ENCODE measurements at regions not wholly inside any gene's neighbourhood (a gene's known extent, or its start where the extent isn't known, plus 50 kb on each side); places are given as distances from the start of the nearest gene placed in this dataset.

DNA sequence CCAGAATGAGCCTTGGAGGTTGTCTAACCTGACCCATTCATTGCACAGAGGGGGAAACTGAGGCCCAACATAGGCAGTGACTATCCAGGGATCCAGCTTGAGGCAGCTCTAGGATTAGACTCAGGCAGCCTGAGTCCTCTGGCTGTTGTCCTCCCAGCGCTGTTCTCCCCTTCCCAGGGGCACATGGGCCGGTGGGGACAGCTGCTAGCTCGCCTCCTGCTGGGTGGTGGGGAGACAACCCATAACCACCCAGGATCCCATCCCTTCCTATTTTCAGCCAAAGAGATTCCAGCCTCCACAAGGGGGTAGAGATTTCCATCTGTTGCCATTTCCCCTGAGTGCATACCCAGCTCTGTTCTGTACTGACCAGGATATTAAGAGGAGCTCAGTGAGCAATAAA lies 145.1 kb upstream of the GPR26 start:
- no peaks in the 10 kb centered on the region for H3K36me3 ChIP-seq (ENCODE audit: control insufficient read depth, insufficient read depth, low read length)
- H3K27me3 ChIP-seq (ENCODE audit: control insufficient read depth, insufficient read depth, low read length) = no peaks in the 10 kb centered on the region
- H3K4me3 ChIP-seq (ENCODE audit: low read depth, low read length) = no peak overlapping the region
- FAIRE-seq = no peak
- TF ChIP-seq CTCF (IDR thresholded peaks at IDR 0.05; ENCODE audit: insufficient read depth, low read length, severe bottlenecking) = no peak
- no peak for DNase-seq (ENCODE audit: low read depth)

DNA sequence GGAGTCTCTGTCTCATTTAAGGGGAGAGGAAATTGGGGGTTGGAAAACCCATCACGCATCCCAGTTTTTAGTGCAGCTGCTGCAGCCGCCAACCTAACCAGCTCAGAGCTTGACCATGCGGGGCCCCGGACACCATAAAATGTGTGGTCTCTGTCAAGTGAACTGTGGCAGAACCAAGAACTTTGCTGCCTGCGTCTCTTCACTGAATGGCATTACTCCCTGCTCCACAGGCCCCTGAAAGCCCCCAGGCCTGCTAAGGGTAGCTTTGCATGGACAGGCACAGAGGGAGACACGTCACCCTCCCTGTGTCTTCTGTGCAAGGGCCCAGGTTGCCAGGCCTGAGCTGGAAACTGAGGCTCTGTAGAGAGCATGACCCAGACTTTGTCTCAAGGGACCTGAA lies 144.6 kb upstream of the GPR26 start:
- H3K4me3 ChIP-seq (ENCODE audit: low read depth, low read length) = no peak overlapping the region
- DNase-seq (ENCODE audit: low read depth) = no peak
- H3K27me3 ChIP-seq (ENCODE audit: control insufficient read depth, insufficient read depth, low read length) = no peaks in the 10 kb centered on the region
- TF ChIP-seq CTCF (IDR thresholded peaks at IDR 0.05; ENCODE audit: insufficient read depth, low read length, severe bottlenecking) = no peak
- H3K36me3 ChIP-seq (ENCODE audit: control insufficient read depth, insufficient read depth, low read length) = no peaks in the 10 kb centered on the region
- no peak for FAIRE-seq

DNA sequence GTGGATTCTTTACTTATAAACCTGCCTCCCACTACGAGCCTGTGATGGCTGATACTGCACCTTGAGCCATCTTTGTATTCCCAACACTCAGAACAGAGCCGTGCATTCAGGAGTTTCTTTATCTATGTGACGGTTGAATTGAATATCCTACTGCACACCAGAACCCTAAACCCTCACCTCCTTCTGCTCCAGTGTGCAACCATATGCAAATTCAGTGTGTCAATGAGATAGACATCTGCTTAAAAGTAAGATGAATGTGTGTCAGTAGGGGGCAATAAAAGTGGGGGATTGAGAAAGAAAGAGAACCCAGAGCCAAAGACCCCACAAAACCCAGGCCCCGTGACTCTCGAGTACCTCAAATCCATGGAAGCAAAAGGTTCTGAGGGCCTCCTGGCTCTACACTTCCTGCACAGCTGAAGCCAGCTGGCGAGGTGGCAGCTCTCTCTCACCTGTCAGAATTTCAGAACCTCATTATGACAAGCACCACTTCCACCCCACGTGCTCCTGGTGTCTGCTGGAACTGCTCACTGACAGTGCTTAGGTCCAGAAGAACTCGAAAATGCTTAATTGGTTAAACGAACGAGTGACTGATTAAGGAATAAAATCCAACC lies 143.3 kb upstream of the GPR26 start:
- FAIRE-seq (no peak), DNase-seq (ENCODE audit: low read depth) (no peak)
- no peaks in the 10 kb centered on the region for H3K27me3 ChIP-seq (ENCODE audit: control insufficient read depth, insufficient read depth, low read length)
- TF ChIP-seq CTCF (IDR thresholded peaks at IDR 0.05; ENCODE audit: insufficient read depth, low read length, severe bottlenecking) = no peak
- no peak overlapping the region for H3K4me3 ChIP-seq (ENCODE audit: low read depth, low read length)
- H3K36me3 ChIP-seq (ENCODE audit: control insufficient read depth, insufficient read depth, low read length) = no peaks in the 10 kb centered on the region

- no peaks in the 10 kb centered on the region for H3K36me3 ChIP-seq (ENCODE audit: control insufficient read depth, insufficient read depth, low read length)
- DNase-seq (ENCODE audit: low read depth) (no peak), FAIRE-seq (no peak)
- TF ChIP-seq CTCF (IDR thresholded peaks at IDR 0.05; ENCODE audit: insufficient read depth, low read length, severe bottlenecking) = no peak
- no peaks in the 10 kb centered on the region for H3K27me3 ChIP-seq (ENCODE audit: control insufficient read depth, insufficient read depth, low read length)
- no peak overlapping the region for H3K4me3 ChIP-seq (ENCODE audit: low read depth, low read length)
Observed at GRCh38 chr10:123523833-123524232, 142.3 kb upstream of the GPR26 start.

DNA sequence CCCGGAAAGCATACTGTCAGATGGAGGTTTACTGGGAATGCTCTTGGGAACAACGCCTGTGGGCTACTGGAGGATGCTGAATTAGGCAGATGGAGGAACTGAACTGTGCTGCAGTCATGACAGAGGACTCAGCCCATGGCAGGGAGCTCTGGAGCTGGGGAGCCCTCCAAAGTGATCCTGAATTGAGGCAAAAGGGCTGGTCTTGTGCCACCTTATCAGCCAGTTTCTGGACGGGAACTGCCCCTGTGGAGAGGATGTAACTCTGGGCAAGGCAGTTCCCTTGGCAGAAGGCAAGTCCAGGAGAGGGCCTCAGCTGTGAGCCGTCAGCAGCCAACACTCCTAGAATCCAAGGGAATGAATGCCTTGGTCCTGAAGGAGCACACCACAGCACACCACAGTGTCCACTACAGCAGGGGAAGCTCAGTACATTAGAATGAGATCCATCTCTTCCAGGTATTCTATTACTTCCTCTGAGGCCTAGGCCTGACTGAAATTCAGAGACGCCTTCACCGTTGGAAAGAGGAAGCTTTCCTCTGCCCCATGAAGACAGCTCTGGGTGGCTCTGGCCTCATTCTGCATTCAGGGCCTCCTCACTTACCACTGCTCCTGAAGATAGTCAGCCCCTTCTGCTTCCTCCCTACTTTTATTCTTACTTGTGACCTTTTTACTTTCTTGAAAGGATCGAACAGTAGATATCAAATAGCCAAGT lies 139.6 kb upstream of the GPR26 start:
- Histone ChIP-seq H3K4me3 (ENCODE audit: low read depth, low read length) (no peak overlapping the region), H3K36me3 (ENCODE audit: control insufficient read depth, insufficient read depth, low read length) (no peaks in the 10 kb centered on the region), H3K27me3 (ENCODE audit: control insufficient read depth, insufficient read depth, low read length) (no peaks in the 10 kb centered on the region)
- no peak for FAIRE-seq
- no peak for TF ChIP-seq CTCF (IDR thresholded peaks at IDR 0.05; ENCODE audit: insufficient read depth, low read length, severe bottlenecking)
- no peak for DNase-seq (ENCODE audit: low read depth)

DNA sequence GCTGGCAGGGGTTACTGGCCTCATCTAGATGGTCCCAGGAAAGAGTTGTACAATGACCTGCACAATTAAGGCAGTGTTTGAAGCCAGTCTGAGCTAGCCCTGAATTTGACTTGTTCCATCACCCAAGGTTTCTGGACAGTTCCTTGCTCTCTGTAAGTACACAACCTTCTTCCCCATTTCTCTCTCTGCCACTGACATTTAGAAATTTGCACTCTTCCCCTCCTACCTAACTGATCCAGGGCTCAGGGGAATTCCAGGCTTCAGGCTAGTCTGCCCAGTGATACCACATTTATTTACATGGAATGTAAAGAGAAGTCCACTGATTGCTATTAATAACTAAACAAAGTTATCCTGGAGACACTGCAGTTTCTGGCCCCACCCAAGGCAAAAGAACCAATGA lies 139.0 kb upstream of the GPR26 start:
- DNase-seq (ENCODE audit: low read depth) = no peak
- Histone ChIP-seq H3K4me3 (ENCODE audit: low read depth, low read length) (no peak overlapping the region), H3K36me3 (ENCODE audit: control insufficient read depth, insufficient read depth, low read length) (no peaks in the 10 kb centered on the region), H3K27me3 (ENCODE audit: control insufficient read depth, insufficient read depth, low read length) (no peaks in the 10 kb centered on the region)
- no peak for TF ChIP-seq CTCF (IDR thresholded peaks at IDR 0.05; ENCODE audit: insufficient read depth, low read length, severe bottlenecking)
- FAIRE-seq = no peak
